Coronary artery (tissue), 2 donors: ENCODE measurements at regions not wholly inside any gene's neighbourhood (a gene's known extent, or its start where the extent isn't known, plus 50 kb on each side); places are given as distances from the start of the nearest gene placed in this dataset.

Experiments used
- DNase-seq: peaks from one replicate; pipeline ENCODE4 v3.0.0-alpha.2; 2017; ENCODE audit warnings: low spot score
- H3K27ac ChIP-seq, 2 donors: fragments of 200-600 bp; sonication (generic); one replicate each; pipeline ENCODE4 v1.5.1; 2016 to 2019
- H3K4me3 ChIP-seq: fragments of 200-600 bp; sonication (generic); 2 replicates; pipeline ENCODE4 v1.5.1; 2016; ENCODE audit warnings: mild to moderate bottlenecking, moderate library complexity
- CTCF ChIP-seq: fragments of 200-600 bp; sonication (generic); IDR thresholded peaks from one replicate; pipeline ENCODE4 v1.5.1; 2019; ENCODE audit warnings: antibody characterized with exemption

- DNase-seq = no peak
- H3K27ac ChIP-seq = no peak overlapping the region
- H3K4me3 ChIP-seq = no peak overlapping the region
- no peak for TF ChIP-seq CTCF
Observed at GRCh38 chr16:10314317-10314716, 71.5 kb upstream of the ATF7IP2 start.

- H3K27ac ChIP-seq = no peak overlapping the region
- no peak overlapping the region for H3K4me3 ChIP-seq
- DNase-seq = no peak
- no peak for TF ChIP-seq CTCF
Observed at GRCh38 chr16:10314811-10315210, 71.0 kb upstream of the ATF7IP2 start.

GRCh38 chr16:10317425-10318001 lies 68.3 kb upstream of the ATF7IP2 start:
- Histone ChIP-seq H3K27ac (no peak overlapping the region), H3K4me3 (no peak overlapping the region)
- no peak for TF ChIP-seq CTCF
- DNase-seq = no peak

- no peak overlapping the region for H3K27ac ChIP-seq
- DNase-seq = no peak
- no peak for TF ChIP-seq CTCF
- H3K4me3 ChIP-seq = no peak overlapping the region
Observed at GRCh38 chr16:10318798-10319500, 66.9 kb upstream of the ATF7IP2 start.

- TF ChIP-seq CTCF = no peak
- DNase-seq = no peak
- H3K27ac ChIP-seq = no peak overlapping the region
- no peak overlapping the region for H3K4me3 ChIP-seq
Observed at GRCh38 chr16:10321407-10322387, 64.2 kb upstream of the ATF7IP2 start.

- no peak for DNase-seq
- no peak overlapping the region for H3K27ac ChIP-seq
Observed at GRCh38 chr16:10322723-10323527, 62.9 kb upstream of the ATF7IP2 start.

More at GRCh38 chr16:10322723-10323527, 62.9 kb upstream of the ATF7IP2 start:
- no peak overlapping the region for H3K4me3 ChIP-seq
- TF ChIP-seq CTCF = no peak
